ENCODE measurements at regions not wholly inside any gene's neighbourhood (a gene's known extent, or its start where the extent isn't known, plus 50 kb on each side); places are given as distances from the start of the nearest gene placed in this dataset.

- TF ChIP-seq EZH2 (IDR thresholded peaks at IDR 0.05; ENCODE audit: borderline replicate concordance, low read depth, low read length, severe bottlenecking): no peak
- no peak for TF ChIP-seq MAX (IDR thresholded peaks at IDR 0.05; ENCODE audit: insufficient read depth, insufficient read length)
- no peak for TF ChIP-seq POLR2AphosphoS5 (IDR thresholded peaks at IDR 0.05; ENCODE audit: insufficient read depth, low read depth, low read length)
- no peak for TF ChIP-seq POLR2A (IDR thresholded peaks at IDR 0.05; ENCODE audit: low read depth, low read length)
- TF ChIP-seq JUN (IDR thresholded peaks at IDR 0.05; ENCODE audit: borderline replicate concordance, insufficient read depth, insufficient read length, low read depth): no peak
Observed at GRCh38 chr2:496729-497128, 180.5 kb downstream of the TMEM18 start.

Data from endothelial cell of umbilical vein (primary cell).